ENCODE measurements at regions not wholly inside any gene's neighbourhood (a gene's known extent, or its start where the extent isn't known, plus 50 kb on each side); places are given as distances from the start of the nearest gene placed in this dataset.
"Not testable (repeated sequence)": the region's sequence is repeated elsewhere in the genome, so short reads cannot be mapped to it uniquely, and the experiment has no call there.

DNA sequence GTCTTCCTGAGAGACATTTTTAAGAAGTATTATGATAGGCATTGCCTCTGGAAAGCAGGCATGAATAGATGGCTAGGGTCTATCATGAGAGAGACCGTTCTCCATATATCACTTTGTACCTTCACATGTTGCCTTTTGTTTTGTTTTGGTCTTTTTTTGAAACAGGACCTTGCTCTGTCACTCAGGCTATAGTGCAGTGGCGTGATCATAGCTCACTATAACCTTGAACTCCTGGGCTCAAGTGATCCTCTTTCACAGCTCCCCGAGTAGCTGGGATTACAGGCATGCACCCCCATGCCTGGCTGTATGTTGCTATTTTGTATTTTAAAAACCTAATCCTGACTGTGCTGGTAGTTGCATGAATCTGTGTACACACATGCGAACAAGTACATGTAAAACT is 869.6 kb upstream of the DEFB115 start:
- not testable (repeated sequence) for DNase-seq (ENCODE audit: low read depth in 2 of 2)

DNA sequence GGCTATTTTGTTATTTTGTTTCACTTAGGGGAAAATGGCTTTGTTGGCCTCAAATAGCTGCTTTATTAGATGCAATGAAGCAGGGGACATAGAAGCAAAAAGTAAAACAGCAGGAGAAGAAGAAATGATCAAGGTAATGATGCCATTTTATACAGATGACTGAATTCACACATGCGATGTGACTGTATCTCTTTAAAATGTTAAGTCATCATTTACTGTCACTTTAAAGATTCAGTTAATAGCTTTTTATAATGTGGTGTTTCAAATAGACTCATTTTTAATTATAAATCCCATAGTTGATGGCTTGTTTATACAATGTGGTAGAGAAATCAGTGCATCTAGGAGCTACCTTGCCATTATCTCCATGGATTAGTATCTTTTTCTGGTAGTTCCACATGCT is 863.9 kb upstream of the DEFB115 start:
- DNase-seq (ENCODE audit: low read depth in 2 of 2), result not testable (repeated sequence)

DNA sequence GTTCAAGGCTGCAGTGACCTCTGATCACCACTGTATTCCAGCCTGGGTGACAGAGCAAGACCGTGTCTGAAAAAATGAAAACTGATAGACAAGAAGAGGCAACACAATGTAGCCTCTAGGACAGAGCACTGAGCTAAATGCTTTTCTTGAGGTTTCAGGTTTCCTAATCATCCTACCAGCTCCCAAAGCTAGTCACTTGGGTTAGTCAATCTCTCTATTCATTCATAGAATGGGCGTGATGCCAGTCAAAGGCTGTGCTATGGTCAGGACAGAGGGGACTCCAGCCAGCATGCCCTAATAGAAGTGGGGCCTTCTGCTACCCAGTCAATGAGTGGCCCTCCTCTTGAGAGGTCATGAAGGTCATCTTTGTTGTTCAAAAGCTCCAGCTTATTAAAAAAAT is 860.4 kb upstream of the DEFB115 start:
- DNase-seq (ENCODE audit: low read depth in 2 of 2), result not testable (repeated sequence)

DNA sequence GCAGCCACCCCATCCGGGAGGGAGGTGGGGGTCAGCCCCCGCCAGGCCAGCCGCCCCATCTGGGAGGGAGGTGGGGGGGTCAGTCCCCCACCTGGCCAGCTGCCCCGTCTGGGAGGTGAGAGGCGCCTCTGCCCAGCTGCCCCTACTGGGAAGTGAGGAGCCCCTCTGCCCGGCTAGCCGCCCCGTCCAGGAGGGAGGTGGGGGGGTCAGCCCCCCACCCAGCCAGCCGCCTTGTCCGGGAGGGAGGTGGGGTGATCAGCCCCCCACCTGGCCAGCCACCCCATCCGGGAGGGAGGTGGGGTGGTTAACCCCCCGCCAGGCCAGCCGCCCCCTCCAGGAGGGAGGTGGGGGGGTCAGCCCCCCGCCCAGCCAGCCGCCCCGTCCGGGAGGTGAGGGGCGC is 852.4 kb upstream of the DEFB115 start:
- DNase-seq (ENCODE audit: low read depth in 2 of 2), result not testable (repeated sequence)

DNA sequence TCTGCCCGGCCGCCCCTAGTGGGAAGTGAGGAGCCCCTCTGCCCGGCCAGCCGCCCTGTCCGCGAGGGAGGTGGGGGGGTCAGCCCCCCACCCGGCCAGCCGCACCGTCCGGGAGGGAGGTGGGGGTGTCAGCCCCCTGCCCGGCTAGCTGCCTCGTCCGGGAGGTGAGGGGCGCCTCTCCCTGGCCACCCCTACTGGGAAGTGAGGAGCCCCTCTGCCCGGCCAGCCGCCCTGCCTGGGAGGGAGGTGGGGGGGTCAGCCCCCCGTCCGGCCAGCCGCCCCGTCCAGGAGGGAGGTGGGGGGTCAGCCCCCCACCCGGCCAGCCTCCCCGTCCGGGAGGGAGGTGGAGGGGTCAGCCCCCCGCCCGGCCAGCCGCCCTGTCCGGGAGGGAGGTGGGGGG is 851.9 kb upstream of the DEFB115 start:
- DNase-seq (ENCODE audit: low read depth in 2 of 2), result not testable (repeated sequence)

DNA sequence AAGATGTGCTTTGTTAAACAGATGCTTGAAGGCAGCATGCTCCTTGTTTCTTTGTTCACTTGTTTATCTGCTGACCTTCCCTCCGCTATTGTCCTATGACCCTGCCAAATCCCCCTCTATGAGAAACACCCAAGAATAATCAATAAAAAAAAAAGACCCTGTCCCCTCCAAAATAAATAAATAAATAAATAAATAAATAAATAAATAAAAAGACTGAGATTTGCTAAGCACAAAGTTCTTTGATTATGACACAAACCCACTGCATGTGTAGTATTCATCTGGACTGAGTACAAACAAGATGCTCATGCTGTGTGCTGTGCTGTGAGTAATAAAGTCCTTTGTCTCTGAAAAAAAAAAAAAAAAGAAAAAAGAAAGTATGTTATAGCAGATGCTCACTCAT is 851.1 kb upstream of the DEFB115 start:
- not testable (repeated sequence) for DNase-seq (ENCODE audit: low read depth in 2 of 2)

DNA sequence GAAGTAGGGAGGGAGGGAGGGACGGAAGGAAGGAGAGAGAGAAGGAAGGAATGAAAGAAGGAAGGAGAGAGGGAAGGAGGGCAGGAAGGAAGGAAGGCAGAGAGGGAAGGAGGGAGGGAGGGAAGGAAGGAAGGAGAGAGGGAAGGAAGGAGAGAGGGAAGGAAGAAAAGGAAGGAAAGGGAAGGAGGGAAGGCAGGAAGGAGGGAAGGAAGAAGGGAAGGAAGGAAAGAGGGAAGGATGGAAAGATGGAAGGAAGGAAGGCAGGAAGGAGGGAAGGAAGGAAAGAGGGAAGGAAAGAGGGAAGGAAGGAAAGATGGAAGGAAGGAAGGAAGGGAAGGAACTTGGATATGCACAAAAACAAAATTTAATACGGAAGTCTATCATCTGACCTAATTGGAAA is 844.5 kb upstream of the DEFB115 start:
- DNase-seq (ENCODE audit: low read depth in 2 of 2), result no peak

DNA sequence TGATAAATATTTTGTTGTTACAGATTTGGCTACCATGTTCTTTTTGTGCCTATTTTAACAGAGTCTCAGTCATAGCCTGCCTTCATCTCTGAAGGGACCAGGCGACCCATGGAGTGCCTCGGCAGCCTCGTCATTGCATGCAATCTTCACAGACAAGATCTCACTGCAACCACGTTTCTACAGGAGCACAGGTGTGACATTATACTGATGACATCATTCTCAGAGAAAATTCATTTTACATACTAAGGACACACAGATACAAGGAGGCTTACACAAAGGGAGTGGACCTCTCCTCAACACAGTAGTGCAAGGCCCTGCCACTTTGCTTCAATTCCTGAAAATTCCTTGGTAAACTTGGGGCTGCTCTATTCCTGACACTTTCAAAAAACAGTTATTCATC is 840.1 kb upstream of the DEFB115 start:
- DNase-seq (ENCODE audit: low read depth in 2 of 2), result not testable (repeated sequence)

DNA sequence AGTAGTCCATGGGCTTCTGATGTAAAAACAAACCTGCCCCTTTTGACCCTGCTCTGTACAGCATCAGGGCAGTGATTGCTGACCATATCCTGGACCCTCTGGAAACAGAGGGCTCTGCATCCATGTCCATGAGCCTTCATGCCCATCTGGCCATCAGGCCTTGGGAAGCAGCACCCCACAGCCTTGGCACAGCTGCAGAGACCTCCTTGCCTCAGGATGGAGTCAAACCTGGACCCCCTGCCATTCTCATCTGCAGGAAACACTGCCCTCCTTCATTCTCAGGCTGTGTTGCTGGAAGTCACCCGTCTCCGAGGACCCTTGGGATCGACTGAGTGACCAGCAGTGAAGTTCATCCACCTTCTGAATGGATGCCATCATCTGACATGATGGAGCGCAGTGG is 839.1 kb upstream of the DEFB115 start:
- not testable (repeated sequence) for DNase-seq (ENCODE audit: low read depth in 2 of 2)

DNA sequence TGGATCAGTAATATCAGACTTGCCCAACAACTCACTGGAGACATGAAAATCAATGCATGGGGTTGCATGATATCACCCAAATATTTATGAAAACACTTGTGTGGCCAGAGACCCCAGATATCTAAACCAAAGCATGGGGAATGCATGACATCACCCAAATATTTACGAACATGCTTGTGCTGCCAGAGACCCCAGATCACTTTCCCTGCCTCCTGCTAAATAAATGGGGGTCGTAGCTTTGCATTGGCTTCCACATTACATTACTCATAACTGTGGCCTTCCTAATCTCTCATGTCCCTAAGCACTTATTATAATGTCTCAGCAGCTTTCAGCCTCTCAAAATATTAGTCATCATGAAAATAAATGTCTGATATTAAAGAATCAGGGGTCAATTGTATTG is 838.0 kb upstream of the DEFB115 start:
- no peak for DNase-seq (ENCODE audit: low read depth in 2 of 2)

DNA sequence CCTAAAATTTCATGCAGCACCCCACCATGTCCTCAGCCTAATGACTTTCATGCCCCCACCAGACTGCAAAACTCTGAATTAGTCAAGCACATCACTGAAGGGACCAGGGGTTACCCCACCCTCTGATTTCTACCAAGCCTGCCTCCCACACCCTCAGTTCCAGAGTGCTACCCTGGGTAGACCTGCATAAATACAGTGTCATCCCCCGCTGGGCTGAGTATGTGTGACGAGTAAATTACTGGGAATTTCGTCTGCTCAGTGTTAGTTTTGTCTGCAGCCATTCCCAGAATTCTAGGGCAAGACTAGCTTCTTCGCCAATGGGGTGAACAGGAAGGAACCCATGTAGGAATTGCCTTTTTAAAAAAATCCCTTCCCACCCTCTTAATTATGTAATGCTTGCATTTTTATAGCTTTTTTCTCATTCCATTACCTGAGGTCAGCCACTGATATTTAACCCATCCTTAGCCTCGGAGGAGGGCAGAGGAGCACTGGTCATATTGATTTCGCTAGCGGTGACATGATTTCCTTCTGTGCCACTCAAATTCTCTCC is 837.5 kb upstream of the DEFB115 start:
- DNase-seq (ENCODE audit: low read depth in 2 of 2), result not testable (repeated sequence)
